ENCODE measurements at regions not wholly inside any gene's neighbourhood (a gene's known extent, or its start where the extent isn't known, plus 50 kb on each side); places are given as distances from the start of the nearest gene placed in this dataset.

DNA sequence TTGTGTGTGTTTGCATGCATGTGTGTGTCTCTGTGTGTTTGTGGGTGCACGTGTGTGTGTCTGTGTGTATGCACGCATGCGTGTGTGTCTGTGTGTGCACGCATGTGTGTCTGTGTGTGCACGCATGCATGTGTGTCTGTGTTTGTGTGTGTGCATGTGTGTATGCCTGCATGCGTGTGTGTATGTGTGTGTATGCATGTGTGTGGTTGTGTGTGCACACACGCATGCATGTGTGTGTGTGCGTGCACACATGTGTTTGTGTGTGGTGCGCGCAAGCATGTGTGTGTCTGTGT, 239.9 kb upstream of the TNRC6C start:
- no peak for DNase-seq

- no peak for DNase-seq
These were observed 238.7 kb upstream of the TNRC6C start for GRCh38 chr17:77719806-77720205.

GRCh38 chr17:77720946-77721845, 237.3 kb upstream of the TNRC6C start:
- DNase-seq = no peak

DNA sequence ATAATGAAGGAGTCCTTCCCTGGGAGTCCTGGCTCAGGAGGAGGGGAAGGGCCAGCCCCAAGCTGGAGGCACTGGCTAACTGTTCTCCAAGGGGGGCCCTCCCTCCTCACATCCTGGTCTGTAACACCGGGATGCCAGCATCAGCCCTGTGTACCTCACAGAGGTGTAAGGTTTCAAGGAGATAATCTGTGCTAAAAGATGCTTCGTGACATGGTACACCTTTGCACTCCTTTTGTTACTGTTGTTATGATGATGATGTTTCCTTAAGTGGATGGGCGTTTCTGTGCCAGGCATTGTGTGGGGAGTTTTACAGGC, 236.7 kb upstream of the TNRC6C start:
- no peak for DNase-seq

DNA sequence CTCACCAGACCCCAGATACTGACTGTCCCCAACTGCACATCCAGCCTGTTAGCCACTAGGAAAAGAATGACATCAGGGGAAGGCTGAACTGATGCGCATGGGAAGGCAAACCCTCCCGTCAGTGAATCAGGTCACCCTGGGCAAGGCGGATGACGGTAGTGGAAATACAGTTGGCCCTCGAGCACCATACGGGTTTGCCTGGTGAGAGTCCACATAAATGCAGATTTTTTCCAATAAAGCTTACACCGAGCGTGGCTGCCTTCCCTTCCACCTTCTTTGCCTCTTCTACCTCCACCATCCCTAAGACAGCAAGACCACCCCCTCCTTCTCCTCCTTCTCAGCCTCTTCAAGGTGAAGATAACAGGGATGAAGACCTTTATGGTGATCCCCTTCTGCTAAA, 236.1 kb upstream of the TNRC6C start:
- no peak for DNase-seq

DNA sequence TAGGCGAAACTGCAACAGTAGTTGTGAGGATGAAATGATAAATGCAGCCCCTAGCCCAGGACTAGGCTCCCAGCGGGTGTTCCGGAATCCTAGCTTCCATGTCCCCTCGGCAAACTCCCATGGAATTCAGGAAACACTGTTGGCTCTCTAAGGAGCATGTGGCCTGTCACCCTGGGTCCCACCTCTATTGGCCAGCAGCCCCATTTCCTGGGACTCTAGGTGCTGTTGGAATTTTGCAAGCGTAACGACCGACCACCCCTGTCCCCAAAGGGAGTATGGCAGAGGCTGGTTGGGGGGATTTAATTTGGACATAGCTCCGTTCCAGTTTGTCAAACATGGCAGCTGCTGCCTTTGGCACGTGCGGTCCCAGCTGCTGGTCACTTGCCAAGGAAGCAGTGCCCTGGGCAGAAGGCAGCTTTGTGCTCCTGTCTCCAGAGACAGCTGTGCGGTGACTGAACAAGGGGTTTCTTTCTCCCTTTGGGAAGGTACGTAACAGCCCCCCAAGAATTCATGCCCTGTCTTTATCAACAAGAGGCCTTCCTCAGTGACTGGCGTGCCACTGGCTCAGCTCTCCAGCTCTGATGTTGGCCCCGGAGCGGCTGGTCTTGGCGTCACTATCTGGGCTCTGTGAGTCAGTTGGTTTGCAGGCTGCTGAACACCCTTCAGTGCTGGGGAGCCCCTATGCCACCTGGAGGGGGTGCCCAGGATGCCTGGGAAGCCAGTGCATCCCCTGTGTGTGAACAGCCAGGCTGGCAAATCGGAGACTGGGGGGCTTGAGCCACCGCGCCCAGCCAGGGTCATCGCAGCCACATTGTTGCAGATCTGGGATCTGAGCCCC, 235.2 kb upstream of the TNRC6C start:
- DNase-seq = no peak

GRCh38 chr17:77723909-77724875, 234.3 kb upstream of the TNRC6C start:
- DNase-seq = no peak

GRCh38 chr17:77724876-77725615, 233.5 kb upstream of the TNRC6C start:
- no peak for DNase-seq

- DNase-seq = no peak
These were observed 232.7 kb upstream of the TNRC6C start for GRCh38 chr17:77725846-77726245.

DNA sequence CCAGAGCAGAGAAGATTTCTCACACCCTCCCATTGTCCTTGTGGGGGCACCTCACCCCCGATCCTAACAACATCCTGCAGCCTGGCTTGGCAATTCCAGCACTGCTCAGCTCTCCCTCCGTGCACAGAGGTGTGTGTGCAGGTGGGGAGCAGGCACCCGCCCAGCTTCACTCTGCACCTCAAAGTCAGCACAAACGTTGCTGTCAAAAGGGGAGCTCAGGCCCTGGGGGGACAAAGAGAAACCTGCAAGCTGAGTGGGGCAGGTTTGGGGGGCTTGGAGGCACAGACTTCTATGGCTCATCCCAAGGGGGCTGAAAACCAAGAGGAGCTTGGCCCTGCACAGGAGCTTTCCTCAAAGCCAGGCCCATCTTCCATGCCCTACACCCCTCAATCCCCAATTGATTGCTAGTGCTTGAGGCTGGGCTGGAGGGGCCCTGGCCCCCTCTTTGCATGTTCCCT, 231.9 kb upstream of the TNRC6C start:
- DNase-seq = no peak

- no peak for DNase-seq
These were observed 231.4 kb upstream of the TNRC6C start for GRCh38 chr17:77727037-77727615.

- DNase-seq = no peak
These were observed 230.1 kb upstream of the TNRC6C start for GRCh38 chr17:77728474-77728795.

- no peak for DNase-seq
These were observed 229.6 kb upstream of the TNRC6C start for GRCh38 chr17:77728871-77729270.

GRCh38 chr17:77729587-77729986, 228.9 kb upstream of the TNRC6C start:
- DNase-seq = no peak

- DNase-seq = no peak
These were observed 228.1 kb upstream of the TNRC6C start for GRCh38 chr17:77730376-77730775.

DNA sequence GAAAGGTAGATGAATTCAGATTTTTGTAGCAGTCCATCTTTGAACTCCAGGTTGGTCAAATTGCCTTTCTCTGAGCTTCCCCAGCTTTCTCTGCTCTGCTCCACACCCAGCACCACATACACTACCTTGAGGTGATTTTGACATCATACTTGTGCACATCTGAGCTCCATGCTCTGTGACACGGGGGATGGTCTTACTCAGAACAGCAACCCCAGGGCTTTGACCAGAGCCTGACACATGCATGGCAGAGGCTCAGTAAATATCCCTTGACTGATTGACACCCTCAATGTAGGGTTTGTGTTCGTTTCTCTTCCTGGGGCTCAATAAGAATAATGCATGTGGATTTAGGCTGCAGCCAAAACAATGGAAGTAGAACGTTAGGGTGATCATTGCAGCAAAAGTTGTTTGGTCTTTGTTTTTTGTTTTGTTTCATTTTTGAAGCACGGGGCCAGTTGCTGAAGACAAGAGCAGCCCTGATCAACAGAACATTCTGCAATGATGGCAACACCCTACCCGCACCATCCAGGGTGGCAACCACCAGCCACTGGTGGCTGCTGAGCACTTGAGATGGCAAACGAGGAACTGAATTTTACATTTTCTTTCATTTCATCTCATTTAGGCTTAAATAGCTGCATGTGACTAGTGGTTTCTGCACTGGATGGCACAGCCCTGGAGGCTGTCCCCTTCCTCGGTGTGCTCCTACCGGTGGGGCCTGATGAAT, 224.8 kb upstream of the TNRC6C start:
- no peak for DNase-seq

- peak; percentile 41 for DNase-seq
These were observed 224.0 kb upstream of the TNRC6C start for GRCh38 chr17:77734371-77735080.

DNA sequence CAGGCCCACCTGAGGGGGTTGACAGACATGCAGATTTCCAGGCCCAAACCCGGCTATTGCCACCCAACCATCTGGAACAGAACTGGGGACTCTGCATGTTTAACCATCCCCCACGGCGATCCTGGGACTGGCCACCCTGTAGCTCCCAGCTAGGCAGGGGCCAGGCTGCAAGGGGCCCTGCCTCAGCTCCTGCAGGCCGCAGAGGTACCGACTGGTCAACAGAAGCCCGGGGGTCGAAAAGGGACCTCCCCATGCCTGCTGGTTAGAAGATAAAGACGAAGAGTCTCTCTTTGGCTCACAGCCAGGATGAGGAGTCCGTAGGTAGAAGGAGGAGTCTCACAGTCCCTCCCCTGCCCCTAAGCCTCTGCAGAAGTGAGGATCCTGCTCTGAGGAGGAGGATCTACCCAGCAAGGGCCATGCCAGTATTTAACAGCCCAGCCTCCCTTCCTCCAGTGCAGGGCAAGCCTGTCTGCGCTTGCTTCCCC, 223.4 kb upstream of the TNRC6C start:
- DNase-seq = no peak

DNA sequence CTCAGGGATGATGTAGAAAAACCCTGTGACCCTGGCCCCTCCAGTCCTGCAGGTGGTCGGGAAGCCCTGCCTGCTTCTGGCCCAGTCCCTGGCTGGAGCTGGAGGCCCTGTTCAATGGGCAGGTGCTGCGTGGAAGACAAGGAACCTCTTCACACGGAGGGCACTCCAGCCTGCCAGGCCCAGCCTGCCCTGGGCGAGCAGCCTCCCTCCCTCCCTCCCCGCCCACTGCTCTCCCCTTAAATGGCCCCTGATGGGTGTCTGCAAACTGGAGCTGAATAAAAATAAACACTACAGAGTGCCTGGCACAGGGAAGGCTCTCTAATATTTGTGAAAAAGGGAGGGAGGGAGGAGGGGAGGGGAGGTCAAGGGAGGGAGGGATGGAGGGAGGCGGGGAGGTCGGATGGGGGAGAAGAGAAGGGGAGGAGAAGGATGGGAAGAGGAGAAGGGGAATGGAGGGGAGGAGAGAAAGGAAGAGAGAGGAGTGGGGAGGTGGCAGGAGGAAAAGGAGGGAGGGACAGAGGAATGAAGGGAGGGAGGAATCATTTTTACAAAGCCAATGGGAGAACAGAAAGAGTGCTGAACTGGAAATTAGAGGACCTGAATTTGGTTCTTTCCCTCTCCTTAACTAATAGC, 222.8 kb upstream of the TNRC6C start:
- no peak for DNase-seq

DNA sequence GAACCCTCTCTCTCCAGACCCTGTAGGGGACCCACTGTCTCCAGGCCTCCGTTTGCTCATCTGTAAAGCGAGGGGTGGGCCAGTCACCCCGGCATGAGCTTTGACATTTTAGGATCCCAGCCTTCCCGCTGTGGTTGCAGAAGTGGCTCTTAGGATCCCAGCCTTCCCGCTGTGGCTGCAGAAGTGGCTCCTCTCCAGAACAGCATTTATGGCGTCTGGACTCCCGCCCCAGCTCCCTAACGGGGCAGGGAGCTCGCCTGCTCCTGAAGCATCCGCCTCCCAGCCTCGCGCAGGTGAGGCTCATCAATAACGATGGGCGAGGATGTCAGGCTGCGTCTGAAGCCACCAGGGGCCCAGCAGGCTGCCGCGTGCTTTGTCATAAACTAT, 222.3 kb upstream of the TNRC6C start:
- DNase-seq = no peak
